Skin epidermis (tissue), 12 donors: ENCODE measurements at regions not wholly inside any gene's neighbourhood (a gene's known extent, or its start where the extent isn't known, plus 50 kb on each side); places are given as distances from the start of the nearest gene placed in this dataset.
A peak's percentile ranks its signal among the peaks of the same experiment; 100 is the strongest.
"Not testable (repeated sequence)": the region's sequence is repeated elsewhere in the genome, so short reads cannot be mapped to it uniquely, and the experiment has no call there.

Source experiments
- H3K27ac ChIP-seq, 21 experiments: fragments of 200-600 bp; sonication (generic) in 11 of 21; one replicate each; pipeline ENCODE4 v1.5.0; 2020; ENCODE audit warnings: mild to moderate bottlenecking in 3 of 21, inconsistent platforms in 2 of 21, moderate library complexity in 2 of 21
- H3K4me3 ChIP-seq, 7 experiments: fragments of 200-600 bp; sonication (generic) in 2 of 7; one replicate each; pipeline ENCODE4 v1.5.0; 2020; ENCODE audit warnings: inconsistent platforms in 2 of 7, mild to moderate bottlenecking in 2 of 7, moderate library complexity in 1 of 7

DNA sequence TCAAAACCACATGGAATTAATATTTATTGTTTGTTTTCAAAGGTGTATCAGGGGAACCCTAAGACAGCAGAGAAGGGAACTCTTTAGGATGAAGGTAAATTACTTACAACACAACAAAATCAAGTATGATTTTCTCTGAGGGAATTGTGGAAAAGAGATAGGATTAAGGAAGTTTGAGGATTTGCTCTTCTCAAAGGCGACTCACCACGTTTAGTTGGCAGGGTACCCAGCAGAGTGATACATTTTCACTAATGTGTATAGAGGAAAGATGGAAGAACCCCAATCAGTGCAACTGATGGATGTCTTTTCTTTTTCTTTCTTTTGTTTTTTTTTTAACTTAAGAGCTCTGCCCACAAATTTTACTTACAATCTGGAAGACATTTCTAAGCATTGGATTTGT is 499.2 kb downstream of the CCER1 start:
- no peak overlapping the region for H3K27ac ChIP-seq
- no peak overlapping the region for H3K4me3 ChIP-seq

DNA sequence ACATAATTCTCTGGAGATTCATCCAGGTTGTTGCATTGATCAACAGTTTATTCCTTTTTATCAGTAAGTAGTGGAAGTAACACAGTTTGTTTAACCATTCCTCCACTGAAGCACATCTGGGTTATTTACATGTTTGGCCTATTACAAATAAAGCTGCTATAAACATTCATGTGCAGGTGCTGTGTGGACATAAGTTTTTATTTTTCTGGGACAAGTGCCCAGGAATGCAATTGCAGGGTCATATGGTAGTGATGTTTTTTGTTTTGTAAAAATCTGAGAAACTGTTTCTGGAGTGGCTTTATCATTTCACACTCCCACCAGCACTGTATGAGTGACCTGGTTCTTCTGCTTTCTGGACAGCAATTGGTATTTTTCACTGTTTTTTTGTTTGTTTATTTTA is 505.4 kb downstream of the CCER1 start:
- Histone ChIP-seq H3K4me3 (no peak overlapping the region), H3K27ac (no peak overlapping the region)

GRCh38 chr12:90443466-90443865 is 511.5 kb downstream of the CCER1 start:
- H3K27ac ChIP-seq, H3K4me3 ChIP-seq: not testable (repeated sequence)

- H3K4me3 ChIP-seq: no peak overlapping the region
- H3K27ac ChIP-seq: no peak overlapping the region
Measured at GRCh38 chr12:90441431-90441830, 513.5 kb downstream of the CCER1 start.

DNA sequence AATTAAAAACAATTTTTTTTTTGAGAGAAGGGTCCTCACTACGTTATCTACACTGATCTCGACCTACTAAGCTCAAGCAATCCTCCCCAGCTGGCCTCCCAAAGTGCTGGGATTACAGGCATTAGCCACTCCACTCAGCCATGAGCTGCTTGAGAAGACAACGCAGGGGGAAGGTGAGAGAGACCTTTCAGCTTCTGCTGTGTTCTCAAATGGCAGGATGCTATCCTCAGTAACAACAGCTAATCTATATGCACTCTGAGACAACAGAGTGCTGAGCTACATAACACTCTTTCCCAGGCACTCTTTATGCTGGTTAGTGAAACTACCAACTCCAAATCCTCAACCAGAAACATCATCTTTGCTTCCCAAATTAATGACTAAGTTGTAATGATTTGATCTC is 526.1 kb downstream of the CCER1 start:
- Histone ChIP-seq H3K27ac (no peak overlapping the region), H3K4me3 (no peak overlapping the region)

DNA sequence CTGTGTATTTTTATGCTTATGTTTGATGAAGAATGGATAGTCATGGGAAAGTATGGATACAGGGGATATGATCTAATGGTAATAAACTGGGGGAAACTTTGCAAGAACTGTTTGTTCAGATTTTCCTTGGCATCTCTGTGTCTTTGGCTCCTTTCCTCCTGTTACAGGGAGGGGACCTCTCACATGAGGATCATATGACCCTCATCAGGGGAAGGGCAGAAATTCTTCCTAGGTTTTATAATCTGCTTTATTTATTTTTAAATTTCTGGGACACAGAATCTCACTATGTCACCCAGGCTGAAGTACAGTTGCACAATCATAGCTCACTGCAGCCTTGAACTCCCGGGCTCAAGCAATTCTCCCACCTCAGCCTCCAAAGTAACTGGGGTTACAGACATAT is 526.5 kb downstream of the CCER1 start:
- Histone ChIP-seq H3K4me3 (no peak overlapping the region), H3K27ac (no peak overlapping the region)

DNA sequence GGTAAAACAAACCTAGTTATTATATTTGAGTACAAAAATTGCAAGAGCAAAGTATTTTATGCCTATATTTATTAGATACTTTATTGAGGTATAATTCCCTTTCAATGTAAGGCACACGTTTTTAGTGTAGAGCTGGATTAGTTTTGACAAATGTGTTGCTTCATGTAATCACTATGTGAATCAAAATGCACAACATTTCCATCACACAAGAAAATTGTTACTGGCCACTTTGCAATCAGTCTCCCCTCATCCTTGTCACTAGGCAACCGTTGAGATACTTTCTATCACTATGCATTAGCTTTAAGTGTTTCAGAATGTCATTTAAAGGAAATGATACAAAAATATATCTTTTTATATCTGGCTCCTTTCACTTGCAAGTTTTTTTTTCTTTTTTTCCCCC is 531.0 kb downstream of the CCER1 start:
- Histone ChIP-seq H3K27ac (no peak overlapping the region), H3K4me3 (no peak overlapping the region)

DNA sequence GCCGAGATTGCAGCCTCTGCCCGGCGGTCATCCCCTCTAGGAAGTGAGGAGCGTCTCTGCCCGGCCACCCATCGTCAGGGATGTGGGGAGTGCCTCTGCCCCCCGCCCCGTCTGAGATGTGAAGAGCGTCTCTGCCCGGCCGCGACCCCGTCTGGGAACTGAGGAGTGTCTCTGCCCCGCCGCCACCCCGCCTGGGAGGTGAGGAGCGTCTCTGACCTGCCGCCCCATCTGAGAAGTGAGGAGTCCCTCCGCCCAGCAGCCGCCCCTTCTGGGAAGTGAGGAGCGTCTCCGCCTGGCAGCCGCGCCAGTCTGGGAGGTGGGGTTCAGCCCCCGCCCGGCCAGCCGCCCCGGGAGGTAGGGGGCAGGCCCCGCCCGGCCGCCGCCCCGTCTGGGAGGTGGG is 544.0 kb downstream of the CCER1 start:
- H3K27ac ChIP-seq: no peak overlapping the region

DNA sequence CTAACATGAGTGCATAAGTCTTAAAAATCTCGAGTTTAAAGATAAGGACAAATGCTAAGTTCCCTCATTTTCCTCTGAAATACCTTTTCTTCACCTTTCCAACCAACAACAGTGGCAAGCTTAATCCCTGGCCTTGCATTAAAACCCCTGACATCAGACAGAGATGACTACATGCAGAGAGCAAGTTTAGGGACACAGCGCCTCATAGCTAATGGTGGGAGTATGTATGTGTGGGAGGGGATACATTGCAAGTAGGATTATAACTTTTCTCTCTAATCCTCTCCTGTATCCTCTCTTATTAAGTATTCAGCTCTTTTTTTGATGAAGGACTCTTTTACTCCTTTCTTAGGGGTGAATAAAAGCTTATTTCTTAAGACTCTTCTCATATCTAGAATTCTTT is 547.1 kb downstream of the CCER1 start:
- no peak overlapping the region for H3K27ac ChIP-seq
- no peak overlapping the region for H3K4me3 ChIP-seq

More for the DNA sequence above, 544.0 kb downstream of the CCER1 start:
- H3K4me3 ChIP-seq: no peak overlapping the region

- Histone ChIP-seq H3K4me3 (no peak overlapping the region), H3K27ac (no peak overlapping the region)
Measured at GRCh38 chr12:90404071-90404470, 550.9 kb downstream of the CCER1 start.

- H3K27ac ChIP-seq: no peak overlapping the region
- H3K4me3 ChIP-seq: no peak overlapping the region
Measured at GRCh38 chr12:90401185-90401584, 553.8 kb downstream of the CCER1 start.

- no peak overlapping the region for H3K27ac ChIP-seq
- no peak overlapping the region for H3K4me3 ChIP-seq
Measured at GRCh38 chr12:90399357-90399756, 555.6 kb downstream of the CCER1 start.

DNA sequence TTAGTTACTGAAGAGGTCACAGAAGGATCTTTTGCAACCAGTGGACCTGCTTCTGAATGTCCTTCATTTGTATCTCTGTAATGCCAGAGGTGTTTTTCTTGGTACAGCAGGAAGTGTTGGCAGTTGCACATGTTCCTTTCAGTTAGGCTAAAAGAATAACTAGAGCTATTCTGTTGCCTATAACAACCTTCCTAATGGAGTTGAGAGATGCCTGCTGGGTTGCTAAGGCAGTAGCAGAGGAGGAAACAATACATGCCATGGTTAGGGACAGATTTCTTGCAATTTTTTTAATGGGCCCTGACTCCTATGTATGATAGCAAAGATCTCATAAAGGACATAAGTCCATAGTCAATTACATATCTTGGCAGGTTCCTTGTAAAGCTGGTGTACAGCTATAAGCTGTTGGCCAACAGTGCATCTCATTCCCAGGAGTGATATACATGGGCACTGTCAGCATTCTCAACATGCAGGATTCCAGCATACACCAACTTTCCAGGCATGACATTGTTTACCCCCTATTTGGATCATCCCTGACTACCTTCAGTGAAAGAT is 556.6 kb downstream of the CCER1 start:
- Histone ChIP-seq H3K27ac (no peak overlapping the region), H3K4me3 (no peak overlapping the region)

GRCh38 chr12:90396556-90396955 is 558.4 kb downstream of the CCER1 start:
- H3K4me3 ChIP-seq: no peak overlapping the region
- no peak overlapping the region for H3K27ac ChIP-seq

- H3K4me3 ChIP-seq: no peak overlapping the region
- no peak overlapping the region for H3K27ac ChIP-seq
Measured at GRCh38 chr12:90393652-90394051, 561.3 kb downstream of the CCER1 start.

GRCh38 chr12:90393089-90393488 is 561.9 kb downstream of the CCER1 start:
- H3K4me3 ChIP-seq: no peak overlapping the region
- H3K27ac ChIP-seq: no peak overlapping the region

- peak overlapping the region in 2 of 21 experiments; percentile 18 to 45 for H3K27ac ChIP-seq
- H3K4me3 ChIP-seq: no peak overlapping the region
Measured at GRCh38 chr12:90390947-90391346, 564.0 kb downstream of the CCER1 start.

GRCh38 chr12:90368081-90368480 is 586.9 kb downstream of the CCER1 start:
- peak overlapping the region in 3 of 21 experiments; percentile 4 to 40 (median 25) for H3K27ac ChIP-seq
- no peak overlapping the region for H3K4me3 ChIP-seq

GRCh38 chr12:90366286-90366685 is 588.7 kb downstream of the CCER1 start:
- H3K4me3 ChIP-seq: no peak overlapping the region
- H3K27ac ChIP-seq: no peak overlapping the region

- H3K4me3 ChIP-seq: no peak overlapping the region
- no peak overlapping the region for H3K27ac ChIP-seq
Measured at GRCh38 chr12:90360300-90360699, 594.7 kb downstream of the CCER1 start.

GRCh38 chr12:90355711-90356355 is 599.1 kb downstream of the CCER1 start:
- Histone ChIP-seq H3K27ac (no peak overlapping the region), H3K4me3 (no peak overlapping the region)

DNA sequence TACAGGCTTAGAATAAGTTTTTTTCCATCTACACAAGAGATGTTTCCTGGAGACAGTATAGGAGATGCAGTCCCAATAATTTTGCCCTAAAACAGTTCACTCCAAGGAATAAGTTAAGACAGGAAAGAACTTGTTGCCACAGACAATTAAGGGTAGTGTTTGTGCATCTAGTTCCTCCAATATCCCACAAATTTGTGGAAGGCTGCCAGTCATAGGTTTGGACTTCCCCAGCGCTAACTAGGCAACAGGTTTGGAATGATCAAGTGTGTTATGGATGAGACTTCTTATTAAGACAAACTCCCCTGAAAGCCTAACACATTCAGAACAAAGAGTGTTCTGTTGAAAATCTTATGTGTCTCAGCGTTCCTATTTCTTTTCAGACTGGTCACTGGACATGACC is 611.0 kb downstream of the CCER1 start:
- Histone ChIP-seq H3K4me3 (no peak overlapping the region), H3K27ac (no peak overlapping the region)
